ENCODE measurements at regions not wholly inside any gene's neighbourhood (a gene's known extent, or its start where the extent isn't known, plus 50 kb on each side); places are given as distances from the start of the nearest gene placed in this dataset.

DNA sequence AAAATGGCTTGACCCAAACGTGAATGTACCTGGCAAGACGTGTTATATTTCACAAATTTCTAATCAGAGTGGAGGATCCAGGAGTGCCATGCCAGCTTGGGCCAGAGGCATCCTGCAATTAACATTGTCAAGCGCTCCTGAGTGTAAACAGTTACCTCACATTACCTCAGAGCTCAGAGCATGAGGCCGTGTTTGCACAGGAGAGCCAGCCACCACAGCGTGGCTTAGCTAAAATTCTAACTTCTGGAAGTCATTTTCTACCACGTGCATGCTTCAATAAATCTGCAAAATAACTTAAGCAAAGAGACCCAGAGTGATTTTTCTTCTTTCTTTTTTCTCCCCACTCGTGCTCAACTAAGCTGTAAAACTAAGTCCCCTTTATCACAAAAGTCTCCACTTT, 769.0 kb downstream of the KCNJ2 start:
- intact Hi-C loops (cut with DNase I) = no loop called here
- Histone ChIP-seq H3K27me3 (ENCODE audit: control insufficient read depth, insufficient read depth, low read length) (no peaks in the 10 kb centered on the region), H3K27ac (ENCODE audit: low read depth in 2 of 2, low read length in 2 of 2) (no peak overlapping the region), H3K4me3 (ENCODE audit: low read length in 3 of 3) (no peak overlapping the region), H3K9me3 (ENCODE audit: control insufficient read depth in 2 of 3, insufficient read depth in 1 of 3, low read length in 3 of 3) (no peaks in the 10 kb centered on the region), H3K9ac (ENCODE audit: low read length in 3 of 3) (no peak overlapping the region), H3K4me1 (ENCODE audit: control insufficient read depth in 2 of 3, insufficient read depth in 2 of 3, low read depth in 1 of 3, low read length in 3 of 3) (no peaks in the 10 kb centered on the region), H3K36me3 (ENCODE audit: control insufficient read depth in 2 of 3, insufficient read depth in 3 of 3, low read length in 3 of 3) (no peaks in the 10 kb centered on the region)
- FAIRE-seq = no peak
- TF ChIP-seq, protein P1, sequence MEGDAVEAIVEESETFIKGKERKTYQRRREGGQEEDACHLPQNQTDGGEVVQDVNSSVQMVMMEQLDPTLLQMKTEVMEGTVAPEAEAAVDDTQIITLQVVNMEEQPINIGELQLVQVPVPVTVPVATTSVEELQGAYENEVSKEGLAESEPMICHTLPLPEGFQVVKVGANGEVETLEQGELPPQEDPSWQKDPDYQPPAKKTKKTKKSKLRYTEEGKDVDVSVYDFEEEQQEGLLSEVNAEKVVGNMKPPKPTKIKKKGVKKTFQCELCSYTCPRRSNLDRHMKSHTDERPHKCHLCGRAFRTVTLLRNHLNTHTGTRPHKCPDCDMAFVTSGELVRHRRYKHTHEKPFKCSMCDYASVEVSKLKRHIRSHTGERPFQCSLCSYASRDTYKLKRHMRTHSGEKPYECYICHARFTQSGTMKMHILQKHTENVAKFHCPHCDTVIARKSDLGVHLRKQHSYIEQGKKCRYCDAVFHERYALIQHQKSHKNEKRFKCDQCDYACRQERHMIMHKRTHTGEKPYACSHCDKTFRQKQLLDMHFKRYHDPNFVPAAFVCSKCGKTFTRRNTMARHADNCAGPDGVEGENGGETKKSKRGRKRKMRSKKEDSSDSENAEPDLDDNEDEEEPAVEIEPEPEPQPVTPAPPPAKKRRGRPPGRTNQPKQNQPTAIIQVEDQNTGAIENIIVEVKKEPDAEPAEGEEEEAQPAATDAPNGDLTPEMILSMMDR (IDR thresholded peaks at IDR 0.05; ENCODE audit: borderline replicate concordance, extremely low read depth, insufficient read depth) = no peak
- no peak for DNase-seq

DNA sequence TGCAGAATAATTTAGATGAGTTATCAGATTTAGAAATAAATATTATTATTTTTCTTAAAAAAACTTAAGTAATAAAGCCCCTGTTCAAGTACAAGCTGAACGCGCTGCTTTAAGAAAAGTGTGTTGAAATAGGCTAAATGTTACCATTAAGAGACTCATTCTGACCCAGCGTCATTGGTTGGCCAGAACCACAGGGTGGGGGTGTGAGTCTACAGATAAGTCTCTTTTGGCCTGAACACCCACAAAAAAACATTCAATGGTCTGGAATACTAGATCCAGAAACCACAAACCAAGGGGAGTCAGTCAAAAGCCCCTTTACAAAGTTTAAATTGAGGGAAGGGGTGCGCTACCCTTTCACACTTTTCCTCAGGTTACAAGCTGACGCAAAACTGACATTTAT, 776.1 kb downstream of the KCNJ2 start:
- Histone ChIP-seq H3K27ac (ENCODE audit: low read depth in 2 of 2, low read length in 2 of 2) (no peak overlapping the region), H3K27me3 (ENCODE audit: control insufficient read depth, insufficient read depth, low read length) (no peaks in the 10 kb centered on the region), H3K4me3 (ENCODE audit: low read length in 3 of 3) (no peak overlapping the region), H3K36me3 (ENCODE audit: control insufficient read depth in 2 of 3, insufficient read depth in 3 of 3, low read length in 3 of 3) (no peaks in the 10 kb centered on the region), H3K4me1 (ENCODE audit: control insufficient read depth in 2 of 3, insufficient read depth in 2 of 3, low read depth in 1 of 3, low read length in 3 of 3) (no peaks in the 10 kb centered on the region), H3K9me3 (ENCODE audit: control insufficient read depth in 2 of 3, insufficient read depth in 1 of 3, low read length in 3 of 3) (no peaks in the 10 kb centered on the region), H3K9ac (ENCODE audit: low read length in 3 of 3) (no peak overlapping the region)
- intact Hi-C loops (cut with DNase I) = no loop called here
- FAIRE-seq = no peak
- DNase-seq = no peak
- TF ChIP-seq, protein P1 (IDR thresholded peaks at IDR 0.05; ENCODE audit: borderline replicate concordance, extremely low read depth, insufficient read depth) = no peak

DNA sequence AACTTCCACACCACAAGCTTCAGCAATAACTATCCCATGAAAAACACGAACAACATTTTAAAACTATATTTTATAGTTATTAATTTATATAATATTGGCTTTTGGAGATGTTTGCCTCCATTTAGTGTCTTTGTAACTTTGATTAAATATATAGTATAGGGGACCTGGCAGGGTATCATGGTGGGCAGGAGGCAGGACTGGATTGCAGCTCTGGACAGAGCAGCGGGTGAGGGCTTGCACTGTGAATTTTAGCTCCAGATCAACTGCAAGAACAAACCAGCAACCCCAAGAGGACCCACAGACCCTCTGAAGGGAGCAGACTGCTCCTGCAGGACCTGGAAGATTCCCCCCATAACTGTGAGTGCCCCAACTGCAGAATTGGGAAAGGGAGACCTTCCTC, 777.9 kb downstream of the KCNJ2 start:
- H3K4me3 ChIP-seq (ENCODE audit: low read length in 3 of 3) = no peak overlapping the region
- H3K36me3 ChIP-seq (ENCODE audit: control insufficient read depth in 2 of 3, insufficient read depth in 3 of 3, low read length in 3 of 3) = no peaks in the 10 kb centered on the region
- no peaks in the 10 kb centered on the region for H3K27me3 ChIP-seq (ENCODE audit: control insufficient read depth, insufficient read depth, low read length)
- no peak for FAIRE-seq
- no peak for DNase-seq
- H3K27ac ChIP-seq (ENCODE audit: low read depth in 2 of 2, low read length in 2 of 2) = no peak overlapping the region
- intact Hi-C loops (cut with DNase I) = no loop called here
- TF ChIP-seq, protein P1 (IDR thresholded peaks at IDR 0.05; ENCODE audit: borderline replicate concordance, extremely low read depth, insufficient read depth) = no peak
- no peaks in the 10 kb centered on the region for H3K4me1 ChIP-seq (ENCODE audit: control insufficient read depth in 2 of 3, insufficient read depth in 2 of 3, low read depth in 1 of 3, low read length in 3 of 3)
- H3K9ac ChIP-seq (ENCODE audit: low read length in 3 of 3) = no peak overlapping the region
- H3K9me3 ChIP-seq (ENCODE audit: control insufficient read depth in 2 of 3, insufficient read depth in 1 of 3, low read length in 3 of 3) = no peaks in the 10 kb centered on the region

Data from kidney (tissue), 13 donors.